IMR-90 (cell line): ENCODE measurements at regions not wholly inside any gene's neighbourhood (a gene's known extent, or its start where the extent isn't known, plus 50 kb on each side); places are given as distances from the start of the nearest gene placed in this dataset.

Source experiments
- ATAC-seq: fragments of 200-7000 bp; cut with Tn5 transposase; 2 replicates; pipeline ENCODE4 v1.9.1; 2020; ENCODE audit warnings: low read depth, mild to moderate bottlenecking, moderate library complexity
- BruUV-seq: library from RNA; stranded (reverse); fragments of 400-500 nt; replicated peaks from 2 replicates; lab custom pipeline; 2021; lab: Mats Ljungman, UMichigan
- CTCF ChIA-PET: fragments of 300-600 bp; formaldehyde crosslinking; extraction: SDS; loops from one replicate; lab custom pipeline; 2021; ENCODE audit warnings: antibody characterized with exemption; lab: Yijun Ruan, JAX
- POLR2A ChIA-PET: fragments of 300-600 bp; sonication (Branson Sonifier 250); formaldehyde crosslinking; loops from one replicate; lab custom pipeline; 2022; ENCODE audit warnings: antibody characterized with exemption; ENCODE audit not compliant: unreplicated experiment; lab: Charles Lee
- DNase-seq: peaks from one replicate; pipeline ENCODE4 v3.0.0; 2013
- H2AFZ ChIP-seq: replicated peaks from 2 replicates; pipeline ENCODE3; 2013; ENCODE audit warnings: low read length, mild to moderate bottlenecking; ENCODE audit not compliant: poor library complexity
- H2AK5ac ChIP-seq: 2 replicates; pipeline ENCODE4 v1.6.1; 2013; ENCODE audit warnings: low read depth, low read length, inconsistent platforms
- H2AK9ac ChIP-seq: replicated peaks from 2 replicates; pipeline ENCODE3; 2013; ENCODE audit warnings: mild to moderate bottlenecking, low read depth, low read length, moderate library complexity; ENCODE audit not compliant: poor library complexity
- H2BK120ac ChIP-seq: 2 replicates; pipeline ENCODE4 v1.6.1; 2013; ENCODE audit warnings: low read depth, low read length, inconsistent platforms
- H2BK15ac ChIP-seq: 3 replicates; pipeline ENCODE4 v1.6.1; 2013; ENCODE audit warnings: low read depth, low read length, inconsistent platforms
- H2BK20ac ChIP-seq: 2 replicates; pipeline ENCODE4 v1.6.1; 2013; ENCODE audit warnings: low read depth, mild to moderate bottlenecking, inconsistent platforms, low read length, moderate library complexity
- H2BK5ac ChIP-seq: 2 replicates; pipeline ENCODE4 v1.6.1; 2013; ENCODE audit warnings: mild to moderate bottlenecking, low read depth, low read length, inconsistent platforms; ENCODE audit not compliant: poor library complexity, severe bottlenecking
- H3K14ac ChIP-seq: replicated peaks from 2 replicates; pipeline ENCODE4 v1.6.1; 2013; ENCODE audit warnings: low read depth, low read length, inconsistent platforms
- H3K18ac ChIP-seq: 2 replicates; pipeline ENCODE4 v1.6.1; 2013; ENCODE audit warnings: low read depth, low read length, control low read depth
- H3K23ac ChIP-seq: 2 replicates; pipeline ENCODE4 v1.6.1; 2013; ENCODE audit warnings: low read depth, low read length, inconsistent platforms
- H3K27ac ChIP-seq: 2 replicates; pipeline ENCODE4 v1.5.1; 2013; ENCODE audit warnings: mild to moderate bottlenecking, control low read depth, low read length; ENCODE audit not compliant: insufficient read depth
- H3K27me3 ChIP-seq: 2 replicates; pipeline ENCODE4 v1.6.1; 2013; ENCODE audit warnings: low read length; ENCODE audit not compliant: control insufficient read depth, insufficient read depth
- H3K36me3 ChIP-seq: 2 replicates; pipeline ENCODE4 v1.6.1; 2013; ENCODE audit warnings: low read length, mixed read lengths; ENCODE audit not compliant: control insufficient read depth, insufficient read depth
- H3K4ac ChIP-seq: 2 replicates; pipeline ENCODE4 v1.6.1; 2013; ENCODE audit warnings: low read depth, low read length, inconsistent platforms
- H3K4me1 ChIP-seq: 2 replicates; pipeline ENCODE4 v1.6.1; 2013; ENCODE audit warnings: low read length, mixed read lengths; ENCODE audit not compliant: control insufficient read depth, insufficient read depth
- H3K4me2 ChIP-seq: 2 replicates; pipeline ENCODE4 v1.6.1; 2013; ENCODE audit warnings: low read depth, mild to moderate bottlenecking, control low read depth, low read length, moderate library complexity
- H3K4me3 ChIP-seq: 2 replicates; pipeline ENCODE4 v1.5.1; 2013; ENCODE audit warnings: low read depth, mild to moderate bottlenecking, control low read depth, low read length, moderate library complexity; ENCODE audit not compliant: insufficient read depth
- H3K56ac ChIP-seq: 2 replicates; pipeline ENCODE4 v1.6.1; 2013; ENCODE audit warnings: low read length, inconsistent platforms; ENCODE audit not compliant: insufficient read depth; ENCODE audit errors: extremely low read depth
- H3K79me1 ChIP-seq, 2 experiments: 2 replicates each; pipeline ENCODE4 v1.6.1; 2013; ENCODE audit warnings: low read length in 2 of 2, inconsistent platforms in 1 of 2, low read depth in 1 of 2
- H3K9ac ChIP-seq: 2 replicates; pipeline ENCODE4 v1.6.1; 2013; ENCODE audit warnings: low read depth, low read length, control low read depth
- H3K9me1 ChIP-seq: 2 replicates; pipeline ENCODE4 v1.6.1; 2013; ENCODE audit warnings: low read length, inconsistent platforms; ENCODE audit not compliant: insufficient read depth
- H3K9me3 ChIP-seq: 2 replicates; pipeline ENCODE4 v1.6.1; 2013; ENCODE audit warnings: low read length; ENCODE audit not compliant: control insufficient read depth, insufficient read depth
- H4K20me1 ChIP-seq: 2 replicates; pipeline ENCODE4 v1.6.1; 2013; ENCODE audit warnings: low read length, inconsistent platforms; ENCODE audit not compliant: insufficient read depth
- H4K5ac ChIP-seq: 2 replicates; pipeline ENCODE4 v1.6.1; 2013; ENCODE audit warnings: mild to moderate bottlenecking, low read depth, low read length, control low read depth
- H4K8ac ChIP-seq, 2 experiments: 2 replicates each; pipeline ENCODE4 v1.6.1; 2013; ENCODE audit warnings: low read depth in 2 of 2, low read length in 2 of 2, control low read depth in 1 of 2, inconsistent platforms in 1 of 2
- H4K91ac ChIP-seq: 2 replicates; pipeline ENCODE4 v1.6.1; 2013; ENCODE audit warnings: low read depth, low read length, inconsistent platforms; ENCODE audit not compliant: insufficient read depth
- BHLHE40 ChIP-seq: fragments of 150-350 bp; IDR thresholded peaks from 2 replicates; pipeline ENCODE4 v1.6.1; 2016; ENCODE audit warnings: mild to moderate bottlenecking, low read depth, low read length
- CEBPB ChIP-seq: IDR thresholded peaks from 2 replicates; pipeline ENCODE4 v1.6.1; 2012; ENCODE audit warnings: low read depth, low read length, improper control_type of control experiment
- CHD1 ChIP-seq: IDR thresholded peaks from 2 replicates; pipeline ENCODE4 v1.6.1; 2012; ENCODE audit warnings: low read depth, low read length, improper control_type of control experiment
- MAFK ChIP-seq: IDR thresholded peaks from 2 replicates; pipeline ENCODE4 v1.6.1; 2012; ENCODE audit warnings: low read depth, low read length, improper control_type of control experiment
- NFE2L2 ChIP-seq: fragments of 150-350 bp; IDR thresholded peaks from 2 replicates; pipeline ENCODE4 v1.6.1; 2016; ENCODE audit warnings: low read depth, mild to moderate bottlenecking, low read length
- RCOR1 ChIP-seq: IDR thresholded peaks from 2 replicates; pipeline ENCODE4 v1.6.1; 2012; ENCODE audit warnings: mild to moderate bottlenecking, low read length, improper control_type of control experiment; ENCODE audit not compliant: insufficient replicate concordance
- RFX5 ChIP-seq: IDR thresholded peaks from 2 replicates; pipeline ENCODE4 v1.8.0; 2012; ENCODE audit warnings: low read depth, mild to moderate bottlenecking, low read length, moderate library complexity
- SMC3 ChIP-seq: fragments of 150-350 bp; IDR thresholded peaks from 2 replicates; pipeline ENCODE4 v1.6.1; 2016; ENCODE audit warnings: low read depth, mild to moderate bottlenecking, antibody characterized with exemption, low read length, moderate library complexity
- WGBS, 2 experiments: methylation state at CpG; one replicate each; pipeline versions ENCODE4 v1.1.5 to v1.1.7; 2013; ENCODE audit warnings: missing lambda C conversion rate in 2 of 2; ENCODE audit not compliant: insufficient read length in 1 of 2; ENCODE audit errors: extremely low coverage in 2 of 2; 5-methylcytosine and 5-hydroxymethylcytosine counted together
- dilution Hi-C: fragments of 300-500 bp; cut with HindIII; formaldehyde crosslinking; loops from one replicate; pipeline ENCODE4 v1.14.3; 2018; ENCODE audit warnings: low sequenced_read_pairs; ENCODE audit not compliant: unreplicated experiment
- in situ Hi-C: fragments of 300-500 bp; cut with MboI; formaldehyde crosslinking; loops from 3 replicates; pipeline ENCODE4 v1.14.3; 2019; ENCODE audit warnings: low sequenced_read_pairs, inconsistent platforms, mixed read lengths
- intact Hi-C: fragments of 100-400 bp; cut with micrococcal nuclease; formaldehyde crosslinking; loops from 2 replicates; pipeline ENCODE4 v1.10.0; 2022

DNA sequence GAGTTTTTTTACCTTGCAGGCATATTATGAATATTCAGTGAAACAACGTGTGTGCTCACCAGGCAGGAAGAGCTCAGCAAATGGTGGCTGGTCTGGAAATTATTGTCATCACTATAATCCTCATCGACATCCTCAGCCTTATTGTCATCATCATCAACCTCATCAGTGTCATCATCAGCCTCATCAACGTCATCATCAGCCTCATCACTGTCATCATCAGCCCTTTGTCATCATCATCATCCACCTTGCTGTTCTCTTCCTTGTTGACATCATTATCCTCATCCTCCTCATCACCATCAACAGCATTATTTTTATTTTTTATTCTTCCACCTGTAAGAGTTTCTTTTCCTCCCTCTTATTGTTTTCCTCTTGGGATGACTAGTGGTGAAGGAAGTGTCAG is 142.3 kb upstream of the GPR26 start:
- Histone ChIP-seq H3K27me3 (no peaks in the 10 kb centered on the region), H3K9ac (no peak overlapping the region)

More for the DNA sequence above, 142.3 kb upstream of the GPR26 start:
- no peak overlapping the region for H2AFZ ChIP-seq
- ChIA-PET CTCF (no interaction called here), POLR2A (no interaction called here)
- H3K4ac ChIP-seq: no peak overlapping the region
- no peak for TF ChIP-seq RCOR1
- no peak for TF ChIP-seq CHD1
- TF ChIP-seq RFX5: no peak
- no peak for TF ChIP-seq BHLHE40
- TF ChIP-seq SMC3: no peak
- no peak for TF ChIP-seq MAFK
- TF ChIP-seq NFE2L2: no peak
- no peak for TF ChIP-seq CEBPB
- H4K8ac ChIP-seq: no peak overlapping the region
- no peak for DNase-seq
- ATAC-seq: no peak
- H3K23ac ChIP-seq: no peak overlapping the region
- H2AK9ac ChIP-seq: no peak overlapping the region
- H2AK5ac ChIP-seq: no peak overlapping the region
- H3K36me3 ChIP-seq: no peaks in the 10 kb centered on the region
- no peak overlapping the region for H3K56ac ChIP-seq
- no peaks in the 10 kb centered on the region for H3K79me1 ChIP-seq
- H4K20me1 ChIP-seq: no peaks in the 10 kb centered on the region
- H3K4me1 ChIP-seq: no peaks in the 10 kb centered on the region
- no peak overlapping the region for H2BK5ac ChIP-seq
- WGBS, 2 experiments: 41% methylated on average over 2 of the region's 3 CpGs; no CpG with 5 or more reads in 1 of the 2 experiments
- no peak overlapping the region for H2BK20ac ChIP-seq
- H3K4me2 ChIP-seq: no peak overlapping the region
- H2BK15ac ChIP-seq: no peak overlapping the region
- no peak overlapping the region for H3K18ac ChIP-seq
- in situ Hi-C loops (no loop called here), intact Hi-C loops (no loop called here), dilution Hi-C loops (no loop called here)
- no peak overlapping the region for H3K27ac ChIP-seq
- no peak overlapping the region for H4K5ac ChIP-seq
- H2BK120ac ChIP-seq: no peak overlapping the region
- no TSS peak for BruUV-seq
- no peak overlapping the region for H3K4me3 ChIP-seq
- peaks cover 28% of the 10 kb centered on the region for H3K9me3 ChIP-seq
- H3K14ac ChIP-seq: no peak overlapping the region
- H3K9me1 ChIP-seq: no peaks in the 10 kb centered on the region
- no peak overlapping the region for H4K91ac ChIP-seq
